ENCODE measurements at regions not wholly inside any gene's neighbourhood (a gene's known extent, or its start where the extent isn't known, plus 50 kb on each side); places are given as distances from the start of the nearest gene placed in this dataset.

DNA sequence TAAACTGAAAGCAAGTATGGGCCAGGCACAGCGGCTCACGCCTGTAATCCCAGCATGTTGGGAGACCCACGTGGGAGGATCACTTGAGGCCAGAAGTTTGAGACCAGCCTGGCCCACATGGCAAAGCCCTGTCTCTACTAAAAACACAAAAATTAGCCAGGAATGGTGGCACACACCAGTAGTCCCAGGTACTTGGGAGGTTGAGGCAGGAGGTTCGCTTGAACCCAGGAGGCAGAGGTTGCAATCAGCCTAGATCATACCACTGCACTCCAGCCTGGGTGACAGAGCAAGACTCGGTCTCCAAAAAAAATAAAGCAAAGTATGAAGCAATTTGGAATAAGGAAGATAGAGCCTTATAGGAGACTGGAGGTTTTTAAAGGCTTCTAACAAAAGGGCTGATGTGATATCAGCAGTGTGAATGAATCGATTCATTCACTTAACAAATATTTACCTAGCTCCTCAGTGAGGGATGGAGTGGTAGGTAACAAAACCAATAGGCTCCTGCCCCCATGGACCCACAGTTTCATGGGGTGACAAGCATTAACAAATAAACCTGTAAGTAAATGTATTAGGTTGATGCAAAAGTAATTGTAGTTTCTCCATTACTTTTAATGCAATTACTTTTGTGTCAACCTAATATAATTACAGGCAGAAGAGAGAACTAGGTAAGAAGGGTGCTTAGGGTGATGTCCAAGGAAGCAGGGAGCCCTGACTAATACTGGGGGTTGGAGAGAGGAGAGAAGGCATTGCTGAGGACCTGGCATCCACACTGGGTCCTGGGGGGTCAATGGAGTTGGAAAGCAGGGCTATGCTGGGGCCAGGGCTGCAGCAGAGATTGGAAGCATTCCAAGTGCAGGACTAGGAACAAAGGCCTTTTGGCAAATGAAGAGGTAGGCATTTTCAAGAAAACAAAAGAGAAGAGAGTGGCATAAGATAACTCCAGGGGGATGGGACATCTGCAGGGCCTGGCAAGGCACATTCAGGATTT, 195.4 kb upstream of the ARL4C start:
- WGBS, 2 donors: 70 to 73% methylated on average over 6 of the region's 6 CpGs
- Histone ChIP-seq H3K4me3 (no peak overlapping the region), H3K27ac (no peak overlapping the region), H3K9me3 (peaks cover 0 to 18% (median 0%) of the 10 kb centered on the region in 4 donors), H3K36me3 (no peaks in the 10 kb centered on the region), H3K27me3 (no peaks in the 10 kb centered on the region), H3K4me1 (peaks cover 0 to 18% (median 0%) of the 10 kb centered on the region in 4 donors)
- TF ChIP-seq, protein P1, sequence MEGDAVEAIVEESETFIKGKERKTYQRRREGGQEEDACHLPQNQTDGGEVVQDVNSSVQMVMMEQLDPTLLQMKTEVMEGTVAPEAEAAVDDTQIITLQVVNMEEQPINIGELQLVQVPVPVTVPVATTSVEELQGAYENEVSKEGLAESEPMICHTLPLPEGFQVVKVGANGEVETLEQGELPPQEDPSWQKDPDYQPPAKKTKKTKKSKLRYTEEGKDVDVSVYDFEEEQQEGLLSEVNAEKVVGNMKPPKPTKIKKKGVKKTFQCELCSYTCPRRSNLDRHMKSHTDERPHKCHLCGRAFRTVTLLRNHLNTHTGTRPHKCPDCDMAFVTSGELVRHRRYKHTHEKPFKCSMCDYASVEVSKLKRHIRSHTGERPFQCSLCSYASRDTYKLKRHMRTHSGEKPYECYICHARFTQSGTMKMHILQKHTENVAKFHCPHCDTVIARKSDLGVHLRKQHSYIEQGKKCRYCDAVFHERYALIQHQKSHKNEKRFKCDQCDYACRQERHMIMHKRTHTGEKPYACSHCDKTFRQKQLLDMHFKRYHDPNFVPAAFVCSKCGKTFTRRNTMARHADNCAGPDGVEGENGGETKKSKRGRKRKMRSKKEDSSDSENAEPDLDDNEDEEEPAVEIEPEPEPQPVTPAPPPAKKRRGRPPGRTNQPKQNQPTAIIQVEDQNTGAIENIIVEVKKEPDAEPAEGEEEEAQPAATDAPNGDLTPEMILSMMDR (IDR thresholded peaks at IDR 0.05): no peak
- TF ChIP-seq POLR2A (IDR thresholded peaks at IDR 0.05): no peak
- no peak for TF ChIP-seq EP300 (IDR thresholded peaks at IDR 0.05)
- no peak for DNase-seq (ENCODE audit: low spot score in 2 of 2)

DNA sequence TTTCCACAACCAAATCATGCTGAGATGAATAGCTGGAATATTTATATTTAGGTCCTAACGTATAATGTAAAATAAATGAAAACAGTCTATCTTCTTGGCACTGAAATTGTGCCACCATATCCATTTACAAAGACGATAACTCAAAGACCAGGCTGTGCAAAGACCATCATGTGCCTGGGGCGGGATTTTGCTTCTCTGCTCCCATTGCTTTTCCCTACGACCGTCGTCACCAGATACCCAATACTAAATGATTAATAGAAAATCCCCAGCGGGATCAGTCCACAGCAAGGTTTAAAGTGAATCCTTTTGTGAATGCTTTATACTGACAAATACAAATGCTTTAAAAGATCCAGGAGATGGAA, 194.3 kb upstream of the ARL4C start:
- Histone ChIP-seq H3K4me1 (peaks cover 0 to 18% (median 0%) of the 10 kb centered on the region in 4 donors), H3K9me3 (peaks cover 0 to 7% (median 0%) of the 10 kb centered on the region in 4 donors), H3K27ac (no peak overlapping the region), H3K4me3 (no peak overlapping the region), H3K36me3 (no peaks in the 10 kb centered on the region), H3K27me3 (no peaks in the 10 kb centered on the region)
- DNase-seq (ENCODE audit: low spot score in 2 of 2): no peak
- WGBS, 2 donors: 19 to 24% methylated on average over 7 of the region's 7 CpGs
- no peak for TF ChIP-seq EP300 (IDR thresholded peaks at IDR 0.05)
- TF ChIP-seq, protein P1 (IDR thresholded peaks at IDR 0.05): no peak

DNA sequence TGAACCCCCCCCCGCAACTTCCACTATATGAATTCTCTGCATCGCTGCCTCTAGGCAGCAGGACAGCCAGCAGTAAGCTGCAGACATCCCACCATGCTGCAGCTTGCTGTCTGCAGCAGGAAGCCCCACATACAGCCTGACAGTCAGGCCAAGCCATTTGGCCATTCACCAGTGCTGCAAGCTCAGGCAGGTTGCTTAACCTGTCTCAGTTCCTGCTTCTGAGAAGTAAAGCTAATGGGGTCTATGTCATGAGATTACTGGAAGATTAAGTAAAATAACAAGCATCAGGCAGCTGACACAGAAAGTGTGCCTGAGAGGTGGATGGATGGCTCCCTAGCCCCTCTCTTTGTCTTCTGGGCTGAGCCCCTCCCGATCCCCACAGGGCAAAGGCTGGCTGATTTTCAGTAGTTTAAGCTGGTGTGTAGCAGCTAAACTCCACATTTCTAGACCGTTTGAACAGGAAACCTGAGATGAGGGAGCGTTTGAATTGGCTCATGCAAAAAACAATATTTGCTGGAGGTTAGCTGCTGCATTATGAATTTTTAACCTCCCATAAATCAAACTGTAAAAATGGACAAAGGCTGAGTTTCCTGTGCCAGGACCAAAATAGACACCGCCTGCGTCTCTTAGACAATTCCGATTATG, 193.8 kb upstream of the ARL4C start:
- TF ChIP-seq POLR2A (IDR thresholded peaks at IDR 0.05): no peak
- TF ChIP-seq, protein P1 (IDR thresholded peaks at IDR 0.05): no peak
- no peak for TF ChIP-seq EP300 (IDR thresholded peaks at IDR 0.05)
- Histone ChIP-seq H3K27me3 (no peaks in the 10 kb centered on the region), H3K9me3 (peaks cover 0 to 5% (median 0%) of the 10 kb centered on the region in 4 donors), H3K27ac (no peak overlapping the region), H3K4me3 (no peak overlapping the region), H3K36me3 (no peaks in the 10 kb centered on the region), H3K4me1 (peaks cover 0 to 18% (median 0%) of the 10 kb centered on the region in 4 donors)
- 10 to 11% methylated on average over 7 to 8 of the region's 8 CpGs for WGBS, 2 donors
- no peak for DNase-seq (ENCODE audit: low spot score in 2 of 2)

DNA sequence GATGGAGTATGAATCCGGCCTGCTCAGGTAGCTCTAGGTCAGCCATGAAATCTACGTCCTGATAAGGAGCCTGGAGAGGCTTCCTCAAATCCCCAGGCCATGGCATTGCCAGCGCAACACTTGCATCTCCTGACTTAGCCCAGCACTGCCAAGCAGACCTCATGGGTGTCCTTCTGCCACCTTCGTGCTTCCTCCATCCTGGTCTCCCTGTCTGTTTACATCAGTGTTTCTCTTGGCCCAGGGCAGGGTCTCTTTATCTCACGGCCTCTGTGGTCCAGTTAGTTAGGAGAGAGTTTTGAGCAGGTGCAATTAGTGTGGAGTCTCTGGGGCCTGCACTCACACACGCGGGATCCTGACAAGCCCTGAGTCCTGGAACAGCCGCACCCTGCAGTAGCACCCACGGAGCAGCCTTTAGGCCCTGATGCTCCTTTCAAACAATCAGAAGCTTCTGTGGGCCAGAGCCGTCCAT, 193.1 kb upstream of the ARL4C start:
- Histone ChIP-seq H3K4me1 (peaks cover 0 to 18% (median 0%) of the 10 kb centered on the region in 4 donors), H3K4me3 (no peak overlapping the region), H3K36me3 (no peaks in the 10 kb centered on the region), H3K27me3 (no peaks in the 10 kb centered on the region), H3K27ac (no peak overlapping the region), H3K9me3 (peaks cover 0 to under 1% (median 0%) of the 10 kb centered on the region in 4 donors)
- WGBS, 2 donors: 82 to 83% methylated on average over 10 of the region's 10 CpGs
- TF ChIP-seq, protein P1 (IDR thresholded peaks at IDR 0.05): no peak
- no peak for TF ChIP-seq EP300 (IDR thresholded peaks at IDR 0.05)
- TF ChIP-seq POLR2A (IDR thresholded peaks at IDR 0.05): no peak
- no peak for DNase-seq (ENCODE audit: low spot score in 2 of 2)

All from tibial nerve (tissue), 4 donors.